GM18505 (cell line): ENCODE measurements at regions not wholly inside any gene's neighbourhood (a gene's known extent, or its start where the extent isn't known, plus 50 kb on each side); places are given as distances from the start of the nearest gene placed in this dataset.

Source experiments
- ATAC-seq: cut with Tn5 transposase; IDR thresholded peaks from one replicate; pipeline ENCODE4 v1.9.1; 2021; ENCODE audit not compliant: unreplicated experiment
- POLR2A ChIP-seq: IDR thresholded peaks from 4 replicates; pipeline ENCODE4 v1.6.1; 2011; ENCODE audit warnings: borderline replicate concordance; ENCODE audit not compliant: insufficient read depth, insufficient read length; ENCODE audit errors: extremely low read depth

DNA sequence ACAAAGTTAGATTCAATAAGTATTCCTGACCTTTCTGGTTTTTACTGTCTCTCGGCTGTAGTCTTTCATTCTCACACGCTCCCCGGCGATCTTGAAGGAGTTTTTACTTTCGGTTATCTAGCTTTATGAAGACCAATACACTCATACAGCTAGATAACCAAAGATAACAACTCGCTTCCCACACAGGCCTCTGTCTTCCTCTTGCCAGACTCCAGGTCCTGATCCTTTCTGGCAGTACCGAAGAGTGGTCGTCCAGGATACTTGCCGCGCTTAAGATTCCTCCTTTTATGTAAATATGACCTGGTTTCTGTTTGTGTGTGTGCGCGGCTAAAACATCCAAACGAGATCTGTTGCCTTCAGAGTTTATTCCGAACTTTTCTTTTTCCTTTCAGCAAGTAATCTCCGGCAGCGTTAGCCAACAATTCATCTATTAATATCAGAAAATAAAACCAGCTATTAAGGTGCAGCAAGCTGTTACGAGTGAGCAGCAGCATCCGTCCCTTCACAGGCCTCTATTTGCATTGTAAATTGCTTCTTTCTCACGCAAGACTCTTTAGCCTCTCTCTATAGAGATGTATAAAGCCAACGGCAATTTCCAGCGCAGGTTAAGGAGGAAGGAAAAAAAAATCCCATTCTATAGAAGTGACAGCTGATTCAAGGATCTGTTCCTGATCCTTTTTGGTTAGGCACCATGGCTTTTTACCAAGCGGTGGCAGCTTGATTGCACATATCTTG is 216.1 kb downstream of the MEF2C start:
- TF ChIP-seq POLR2A = no peak
- peak; percentile 71 for ATAC-seq

- ATAC-seq = no peak
- TF ChIP-seq POLR2A = no peak
Observed at GRCh38 chr5:88665750-88666215, 217.2 kb downstream of the MEF2C start.

GRCh38 chr5:88664645-88665044 is 218.3 kb downstream of the MEF2C start:
- no peak for ATAC-seq
- TF ChIP-seq POLR2A = no peak

DNA sequence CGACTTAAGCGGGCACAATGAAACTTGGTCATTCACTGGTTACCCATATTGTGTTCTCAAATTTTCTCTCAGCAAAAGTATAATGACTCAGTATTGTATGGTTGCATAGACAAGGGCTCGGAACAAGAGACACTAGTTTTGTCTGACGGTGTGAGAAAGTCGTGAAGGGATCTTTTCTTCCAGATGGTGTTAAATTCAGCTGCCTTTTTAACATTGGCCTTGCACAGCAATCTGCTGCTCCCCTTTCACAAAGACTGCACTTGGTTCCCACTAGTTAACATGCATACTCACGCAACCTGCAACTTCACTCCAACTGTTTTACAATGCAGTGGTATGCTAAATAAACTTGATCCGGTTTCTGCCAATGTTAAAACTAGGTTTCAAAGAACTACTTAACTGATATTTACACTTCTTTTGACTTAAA is 219.2 kb downstream of the MEF2C start:
- no peak for TF ChIP-seq POLR2A
- no peak for ATAC-seq

DNA sequence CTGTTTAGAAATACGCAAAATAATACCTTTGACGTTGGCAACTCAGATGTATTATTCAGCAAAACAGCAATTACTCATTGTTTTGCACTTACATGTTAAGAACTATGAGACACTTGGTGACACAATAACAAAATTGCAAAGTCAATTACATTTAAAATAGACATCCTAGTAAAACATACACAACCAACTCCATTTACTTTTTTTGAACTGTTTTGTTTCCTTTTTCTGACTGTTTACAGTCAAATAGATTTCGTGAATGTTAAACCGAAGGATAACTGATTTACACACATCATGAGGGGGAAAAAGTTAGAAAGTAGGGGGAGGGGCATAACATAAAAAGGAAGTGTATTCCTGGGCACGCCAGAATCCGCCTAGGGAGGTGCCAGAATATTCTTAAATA is 220.1 kb downstream of the MEF2C start:
- TF ChIP-seq POLR2A = no peak
- ATAC-seq = no peak

GRCh38 chr5:88661806-88662207 is 221.2 kb downstream of the MEF2C start:
- TF ChIP-seq POLR2A = no peak
- no peak for ATAC-seq

DNA sequence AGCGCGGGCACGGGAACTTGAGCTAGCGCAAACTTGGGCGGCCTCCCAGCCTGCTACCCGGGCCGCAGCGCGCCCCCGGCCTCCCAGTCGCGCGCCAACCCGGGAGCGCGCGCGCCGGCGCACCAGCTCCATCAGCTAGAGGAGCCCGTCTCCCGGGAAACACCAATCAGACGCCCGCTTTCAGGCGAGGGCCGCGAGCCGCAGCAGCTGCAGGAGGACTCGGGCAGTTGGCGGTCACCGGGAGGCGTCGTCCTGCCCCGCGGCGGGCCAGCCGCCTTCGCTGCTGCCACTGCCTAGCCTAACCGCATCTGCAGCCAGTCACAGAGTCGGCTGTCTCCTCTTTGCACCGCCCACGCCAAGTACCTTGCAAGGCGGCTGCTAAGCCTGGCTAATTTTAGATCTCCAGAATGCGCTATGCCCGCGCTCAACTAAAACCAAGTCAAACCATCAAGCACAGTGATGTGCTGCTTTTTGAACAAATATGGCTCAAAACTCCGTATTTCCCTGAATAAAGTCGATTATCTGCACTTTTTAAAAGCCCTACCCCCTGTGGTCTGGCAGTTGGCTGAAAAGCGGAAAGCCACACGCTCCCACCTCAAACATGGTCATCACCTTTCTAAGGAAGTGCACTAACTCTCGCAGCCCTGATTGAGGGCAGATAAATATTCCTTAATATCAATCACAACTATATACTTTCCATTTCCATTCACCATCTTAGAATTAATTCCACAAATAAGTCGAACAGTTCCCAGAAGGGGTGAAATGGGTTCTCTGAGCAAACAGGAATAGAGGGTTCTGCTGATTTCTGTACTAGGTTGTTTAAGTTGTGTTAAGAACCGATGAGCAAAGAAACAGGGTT is 221.8 kb downstream of the MEF2C start:
- peak; percentile 75 for ATAC-seq
- TF ChIP-seq POLR2A = no peak

DNA sequence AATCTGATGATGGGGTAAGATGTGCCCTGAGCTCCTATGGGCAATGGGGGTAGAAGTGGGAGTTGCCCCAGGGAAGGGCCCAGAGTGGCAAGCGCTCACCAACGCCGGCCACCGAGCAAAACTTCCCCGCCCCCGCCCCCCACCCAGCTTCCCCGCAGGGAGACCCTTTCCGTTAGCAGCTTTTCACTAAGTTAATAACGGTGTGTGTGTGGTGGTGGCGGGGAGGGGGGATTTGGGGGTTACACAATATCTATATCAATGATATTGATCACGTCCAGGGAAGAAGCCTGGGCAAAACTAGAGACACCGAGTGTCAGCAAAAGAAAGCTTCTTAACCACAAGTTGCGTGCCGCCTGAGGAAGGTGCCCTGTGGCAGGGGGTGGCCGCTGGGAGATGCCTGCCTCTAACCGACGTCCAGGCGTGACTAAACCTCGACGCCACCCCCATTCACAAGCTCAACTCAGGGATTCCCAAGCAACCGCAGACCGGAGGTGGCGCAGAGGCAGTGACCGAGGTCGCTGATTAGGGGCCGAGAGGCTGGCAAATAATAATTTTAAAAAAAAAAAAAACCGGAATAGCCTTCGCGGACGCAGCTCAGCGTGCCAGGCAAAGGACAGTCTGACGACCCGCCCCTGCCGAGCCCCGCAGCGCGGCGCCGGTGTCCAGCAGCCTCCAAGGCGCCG is 222.6 kb downstream of the MEF2C start:
- peak; percentile 21 for ATAC-seq
- TF ChIP-seq POLR2A = no peak

DNA sequence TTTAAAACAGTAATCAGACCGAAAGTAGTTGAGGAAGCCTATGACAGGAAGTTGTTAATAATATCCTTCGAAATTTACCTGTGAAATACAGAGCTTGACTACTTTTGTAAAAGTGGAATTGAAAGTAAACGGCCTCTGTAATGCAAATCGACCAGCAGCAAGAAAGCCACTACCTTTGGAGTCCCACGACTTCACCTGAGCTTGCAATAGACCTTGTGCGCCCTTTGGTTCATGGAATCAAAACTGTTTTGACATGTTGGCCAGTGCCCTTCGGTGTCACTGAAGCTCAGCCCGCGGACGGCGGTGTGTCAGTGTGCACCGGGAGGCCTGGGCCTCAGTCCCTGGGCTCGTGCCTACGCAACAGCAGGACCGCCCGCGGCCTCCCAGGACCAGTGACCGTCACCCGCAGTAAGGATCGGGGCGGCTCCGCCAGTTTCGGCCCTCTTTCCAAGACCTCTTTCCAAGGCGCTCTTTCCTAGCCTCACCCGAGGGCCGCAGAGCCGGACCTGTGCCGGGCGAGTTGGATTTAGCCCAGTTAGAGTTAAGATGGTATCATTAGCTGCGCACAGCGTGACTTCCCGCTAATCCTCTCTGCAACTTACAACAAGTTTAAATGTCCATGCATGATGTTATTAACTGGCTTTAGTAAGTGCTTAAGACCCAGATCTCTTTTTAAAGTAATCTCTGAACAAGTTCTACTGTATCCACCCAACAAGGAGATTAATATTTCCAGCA is 223.3 kb downstream of the MEF2C start:
- ATAC-seq = peak; percentile 57
- TF ChIP-seq POLR2A = no peak

DNA sequence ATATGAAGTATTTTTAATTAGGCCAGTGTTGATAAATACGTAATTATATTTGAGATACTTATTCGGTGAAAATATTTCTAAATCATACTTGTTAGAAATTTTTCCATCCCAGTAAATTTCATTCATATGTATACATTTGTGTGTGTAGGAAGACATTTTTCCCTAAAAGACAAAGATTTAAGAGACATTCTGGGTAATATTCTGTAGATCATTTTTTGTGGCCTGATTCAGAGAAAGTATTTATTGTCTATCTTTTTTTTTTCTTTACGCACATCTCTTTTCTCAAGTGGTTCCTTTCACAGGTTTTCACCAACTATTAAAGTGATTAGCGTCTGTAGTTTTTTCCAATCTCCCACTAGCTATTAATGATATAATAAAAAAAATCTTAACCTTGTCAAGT is 224.1 kb downstream of the MEF2C start:
- no peak for ATAC-seq
- TF ChIP-seq POLR2A = no peak

- ATAC-seq = no peak
Observed at GRCh38 chr5:88657906-88658775, 224.8 kb downstream of the MEF2C start.

DNA sequence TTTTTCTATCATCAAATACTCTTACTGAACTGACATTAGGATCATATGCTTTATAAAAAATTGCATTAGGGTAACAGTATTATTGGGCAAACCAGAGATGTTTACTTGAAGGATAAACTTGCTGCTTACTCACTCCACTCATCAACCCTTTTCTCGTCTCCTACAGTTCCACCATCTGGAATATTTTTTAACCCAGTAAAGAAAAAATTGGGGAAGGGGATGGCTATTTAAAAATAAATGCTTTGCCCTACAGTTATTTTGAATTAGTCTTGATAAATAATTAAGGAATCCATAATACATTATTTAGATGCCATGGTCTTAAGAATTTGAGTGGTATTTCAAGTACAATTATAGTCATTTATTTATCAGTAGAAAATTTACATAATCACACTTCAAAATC is 225.8 kb downstream of the MEF2C start:
- TF ChIP-seq POLR2A = no peak
- no peak for ATAC-seq

More at GRCh38 chr5:88657906-88658775, 224.8 kb downstream of the MEF2C start:
- no peak for TF ChIP-seq POLR2A
